Activated B cell treated with CpG ODN at 0.5 μM for 24 hours (primary cell): ENCODE measurements at regions not wholly inside any gene's neighbourhood (a gene's known extent, or its start where the extent isn't known, plus 50 kb on each side); places are given as distances from the start of the nearest gene placed in this dataset.

ENCODE experiments used
- ATAC-seq: fragments of 200-7000 bp; cut with Tn5 transposase; one replicate; pipeline ENCODE4 v1.10.0; 2021; ENCODE audit warnings: low read depth, mild to moderate bottlenecking, moderate library complexity
- CTCF ChIA-PET: fragments of 350-600 bp; sonication (Branson Sonifier 250); formaldehyde crosslinking; loops from one replicate; lab custom pipeline; 2021; ENCODE audit warnings: antibody characterized with exemption; lab: Charles Lee
- POLR2A ChIA-PET: fragments of 350-600 bp; sonication (Branson Sonifier 250); formaldehyde crosslinking; loops from one replicate; lab custom pipeline; 2021; ENCODE audit warnings: antibody characterized with exemption; lab: Charles Lee
- DNase-seq: peaks from one replicate; pipeline ENCODE4 v3.0.0; 2022
- H3K27ac Mint-ChIP-seq: one replicate; pipeline ENCODE4 v1.8.0; 2020; ENCODE audit warnings: mixed read lengths
- H3K27me3 Mint-ChIP-seq: one replicate; pipeline ENCODE4 v1.8.0; 2021; ENCODE audit warnings: mixed read lengths
- H3K36me3 Mint-ChIP-seq: one replicate; pipeline ENCODE4 v1.8.0; 2021; ENCODE audit warnings: low read depth, mixed read lengths
- H3K4me1 Mint-ChIP-seq: one replicate; pipeline ENCODE4 v1.8.0; 2021; ENCODE audit warnings: mixed read lengths
- H3K4me3 Mint-ChIP-seq: one replicate; pipeline ENCODE4 v1.8.0; 2020; ENCODE audit warnings: mild to moderate bottlenecking, mixed read lengths
- H3K9me3 Mint-ChIP-seq: one replicate; pipeline ENCODE4 v1.8.0; 2020; ENCODE audit warnings: mixed read lengths
- CTCF ChIP-seq: fragments of 200-600 bp; IDR thresholded peaks from one replicate; pipeline ENCODE4 v1.8.0; 2022; ENCODE audit warnings: antibody characterized with exemption, mild to moderate bottlenecking
- intact Hi-C: fragments of 100-400 bp; cut with micrococcal nuclease; formaldehyde crosslinking; loops from one replicate; pipeline ENCODE4 v1.15.1; 2024

- Mint-ChIP-seq H3K9me3 (no peaks in the 10 kb centered on the region), H3K27me3 (peaks cover 5% of the 10 kb centered on the region), H3K4me1 (no peaks in the 10 kb centered on the region), H3K36me3 (no peaks in the 10 kb centered on the region), H3K27ac (no peak overlapping the region), H3K4me3 (no peak overlapping the region)
- TF ChIP-seq CTCF: no peak
- POLR2A ChIA-PET: no interaction called here
- CTCF ChIA-PET: no interaction called here
- ATAC-seq (no peak), DNase-seq (no peak)
- intact Hi-C loops: no loop called here
Observed at GRCh38 chr4:108237693-108238092, 69.0 kb upstream of the LEF1 start.

DNA sequence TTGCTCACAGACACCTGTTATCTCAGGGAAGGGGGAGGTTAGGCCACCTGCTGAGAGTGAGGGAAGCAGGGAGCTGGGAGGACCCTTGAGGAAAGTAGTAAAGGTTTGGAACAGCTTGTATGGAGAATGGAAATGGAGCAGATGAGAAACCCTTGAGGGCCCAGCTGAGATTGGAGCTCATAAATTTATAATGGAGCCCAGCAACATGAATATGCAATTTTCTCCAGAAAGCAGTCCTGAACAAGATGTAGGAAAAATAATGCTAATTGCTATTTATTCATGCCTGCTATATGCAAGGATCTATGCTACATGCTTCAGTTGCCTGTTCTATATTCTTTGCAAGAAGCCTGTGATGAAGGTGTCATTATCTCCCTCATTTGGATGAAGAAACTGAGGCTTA, 67.5 kb upstream of the LEF1 start:
- DNase-seq (no peak), ATAC-seq (no peak)
- Mint-ChIP-seq H3K4me1 (no peaks in the 10 kb centered on the region), H3K4me3 (no peak overlapping the region), H3K9me3 (peaks cover 4% of the 10 kb centered on the region), H3K36me3 (no peaks in the 10 kb centered on the region), H3K27me3 (peaks cover 5% of the 10 kb centered on the region), H3K27ac (no peak overlapping the region)
- no peak for TF ChIP-seq CTCF
- intact Hi-C loops: no loop called here
- CTCF ChIA-PET: no interaction called here
- POLR2A ChIA-PET: no interaction called here

GRCh38 chr4:108227923-108228322, 59.2 kb upstream of the LEF1 start:
- H3K4me1 Mint-ChIP-seq: no peaks in the 10 kb centered on the region
- H3K9me3 Mint-ChIP-seq: peaks cover 12% of the 10 kb centered on the region
- no peak for DNase-seq
- H3K36me3 Mint-ChIP-seq: no peaks in the 10 kb centered on the region
- intact Hi-C loops: no loop called here
- H3K27ac Mint-ChIP-seq: no peak overlapping the region
- TF ChIP-seq CTCF: no peak
- no peaks in the 10 kb centered on the region for H3K27me3 Mint-ChIP-seq
- no peak overlapping the region for H3K4me3 Mint-ChIP-seq
- POLR2A ChIA-PET: no interaction called here
- CTCF ChIA-PET: no interaction called here
- ATAC-seq: no peak

- intact Hi-C loops: no loop called here
- Mint-ChIP-seq H3K36me3 (no peaks in the 10 kb centered on the region), H3K4me3 (no peak overlapping the region), H3K9me3 (peaks cover 8% of the 10 kb centered on the region), H3K27me3 (peaks cover 3% of the 10 kb centered on the region), H3K4me1 (no peaks in the 10 kb centered on the region), H3K27ac (no peak overlapping the region)
- DNase-seq (no peak), ATAC-seq (no peak)
- CTCF ChIA-PET: no interaction called here
- TF ChIP-seq CTCF: no peak
- POLR2A ChIA-PET: no interaction called here
Observed at GRCh38 chr4:108224611-108225053, 55.9 kb upstream of the LEF1 start.

GRCh38 chr4:108223313-108223712, 54.6 kb upstream of the LEF1 start:
- ATAC-seq: no peak
- DNase-seq: no peak
- ChIA-PET CTCF (no interaction called here), POLR2A (no interaction called here)
- H3K27ac Mint-ChIP-seq: no peak overlapping the region
- no peaks in the 10 kb centered on the region for H3K36me3 Mint-ChIP-seq
- H3K4me1 Mint-ChIP-seq: no peaks in the 10 kb centered on the region
- peaks cover 3% of the 10 kb centered on the region for H3K27me3 Mint-ChIP-seq
- no peak overlapping the region for H3K4me3 Mint-ChIP-seq
- peaks cover 8% of the 10 kb centered on the region for H3K9me3 Mint-ChIP-seq
- no peak for TF ChIP-seq CTCF
- intact Hi-C loops: no loop called here
